ENCODE measurements at regions not wholly inside any gene's neighbourhood (a gene's known extent, or its start where the extent isn't known, plus 50 kb on each side); places are given as distances from the start of the nearest gene placed in this dataset.

GRCh38 chr3:18058666-18059065 is 316.2 kb upstream of the TBC1D5 start:
- POLR2A ChIA-PET: no interaction called here
- Mint-ChIP-seq H3K27me3 (ENCODE audit: low read depth) (no peaks in the 10 kb centered on the region), H3K9me3 (peaks cover 29% of the 10 kb centered on the region), H3K36me3 (peaks cover 22% of the 10 kb centered on the region), H3K4me1 (no peaks in the 10 kb centered on the region), H3K27ac (no peak overlapping the region), H3K4me3 (no peak overlapping the region)
- TF ChIP-seq, protein P1, sequence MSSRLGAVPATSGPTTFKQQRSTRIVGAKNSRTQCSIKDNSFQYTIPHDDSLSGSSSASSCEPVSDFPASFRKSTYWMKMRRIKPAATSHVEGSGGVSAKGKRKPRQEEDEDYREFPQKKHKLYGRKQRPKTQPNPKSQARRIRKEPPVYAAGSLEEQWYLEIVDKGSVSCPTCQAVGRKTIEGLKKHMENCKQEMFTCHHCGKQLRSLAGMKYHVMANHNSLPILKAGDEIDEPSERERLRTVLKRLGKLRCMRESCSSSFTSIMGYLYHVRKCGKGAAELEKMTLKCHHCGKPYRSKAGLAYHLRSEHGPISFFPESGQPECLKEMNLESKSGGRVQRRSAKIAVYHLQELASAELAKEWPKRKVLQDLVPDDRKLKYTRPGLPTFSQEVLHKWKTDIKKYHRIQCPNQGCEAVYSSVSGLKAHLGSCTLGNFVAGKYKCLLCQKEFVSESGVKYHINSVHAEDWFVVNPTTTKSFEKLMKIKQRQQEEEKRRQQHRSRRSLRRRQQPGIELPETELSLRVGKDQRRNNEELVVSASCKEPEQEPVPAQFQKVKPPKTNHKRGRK (CRISPR knock-in tag; IDR thresholded peaks at IDR 0.05; ENCODE audit: borderline replicate concordance): no peak
- TF ChIP-seq GTF2I (CRISPR knock-in tag; conservative IDR thresholded peaks at IDR 0.05) (no peak), ZNF263 (CRISPR knock-in tag; IDR thresholded peaks at IDR 0.05; ENCODE audit: low read depth) (no peak), SP1 (CRISPR knock-in tag; conservative IDR thresholded peaks at IDR 0.05) (no peak)
- TF ChIP-seq, protein P2, sequence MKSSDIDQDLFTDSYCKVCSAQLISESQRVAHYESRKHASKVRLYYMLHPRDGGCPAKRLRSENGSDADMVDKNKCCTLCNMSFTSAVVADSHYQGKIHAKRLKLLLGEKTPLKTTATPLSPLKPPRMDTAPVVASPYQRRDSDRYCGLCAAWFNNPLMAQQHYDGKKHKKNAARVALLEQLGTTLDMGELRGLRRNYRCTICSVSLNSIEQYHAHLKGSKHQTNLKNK (CRISPR knock-in tag; IDR thresholded peaks at IDR 0.05): no peak
- CTCF ChIA-PET: no interaction called here
- no peak for ATAC-seq
- no peak for DNase-seq (ENCODE audit: low spot score)

- TF ChIP-seq ATF3 (CRISPR knock-in tag; conservative IDR thresholded peaks at IDR 0.05) (no peak), TP53 (CRISPR knock-in tag; IDR thresholded peaks at IDR 0.05) (no peak), ELF4 (CRISPR knock-in tag; IDR thresholded peaks at IDR 0.05; ENCODE audit: low read depth) (no peak), RORB (CRISPR knock-in tag; IDR thresholded peaks at IDR 0.05) (no peak), SOX15 (CRISPR knock-in tag; IDR thresholded peaks at IDR 0.05) (no peak), ZNF219 (CRISPR knock-in tag; IDR thresholded peaks at IDR 0.05; ENCODE audit: borderline replicate concordance) (no peak), CREB1 (CRISPR knock-in tag; IDR thresholded peaks at IDR 0.05) (no peak), PRRX2 (CRISPR knock-in tag; IDR thresholded peaks at IDR 0.05) (no peak), HMGA2 (CRISPR knock-in tag; IDR thresholded peaks at IDR 0.05) (no peak), EMX1 (CRISPR knock-in tag; IDR thresholded peaks at IDR 0.05) (no peak), ZNF317 (CRISPR knock-in tag; IDR thresholded peaks at IDR 0.05; ENCODE audit: borderline replicate concordance, low read depth) (no peak), TCF7 (CRISPR knock-in tag; IDR thresholded peaks at IDR 0.05; ENCODE audit: low read depth) (no peak), ZNF232 (CRISPR knock-in tag; IDR thresholded peaks at IDR 0.05) (no peak)
- TF ChIP-seq, protein P3, sequence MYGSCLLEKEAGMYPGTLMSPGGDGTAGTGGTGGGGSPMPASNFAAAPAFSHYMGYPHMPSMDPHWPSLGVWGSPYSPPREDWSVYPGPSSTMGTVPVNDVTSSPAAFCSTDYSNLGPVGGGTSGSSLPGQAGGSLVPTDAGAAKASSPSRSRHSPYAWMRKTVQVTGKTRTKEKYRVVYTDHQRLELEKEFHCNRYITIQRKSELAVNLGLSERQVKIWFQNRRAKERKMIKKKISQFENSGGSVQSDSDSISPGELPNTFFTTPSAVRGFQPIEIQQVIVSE (CRISPR knock-in tag; IDR thresholded peaks at IDR 0.05; ENCODE audit: borderline replicate concordance): no peak
- TF ChIP-seq, protein P4, sequence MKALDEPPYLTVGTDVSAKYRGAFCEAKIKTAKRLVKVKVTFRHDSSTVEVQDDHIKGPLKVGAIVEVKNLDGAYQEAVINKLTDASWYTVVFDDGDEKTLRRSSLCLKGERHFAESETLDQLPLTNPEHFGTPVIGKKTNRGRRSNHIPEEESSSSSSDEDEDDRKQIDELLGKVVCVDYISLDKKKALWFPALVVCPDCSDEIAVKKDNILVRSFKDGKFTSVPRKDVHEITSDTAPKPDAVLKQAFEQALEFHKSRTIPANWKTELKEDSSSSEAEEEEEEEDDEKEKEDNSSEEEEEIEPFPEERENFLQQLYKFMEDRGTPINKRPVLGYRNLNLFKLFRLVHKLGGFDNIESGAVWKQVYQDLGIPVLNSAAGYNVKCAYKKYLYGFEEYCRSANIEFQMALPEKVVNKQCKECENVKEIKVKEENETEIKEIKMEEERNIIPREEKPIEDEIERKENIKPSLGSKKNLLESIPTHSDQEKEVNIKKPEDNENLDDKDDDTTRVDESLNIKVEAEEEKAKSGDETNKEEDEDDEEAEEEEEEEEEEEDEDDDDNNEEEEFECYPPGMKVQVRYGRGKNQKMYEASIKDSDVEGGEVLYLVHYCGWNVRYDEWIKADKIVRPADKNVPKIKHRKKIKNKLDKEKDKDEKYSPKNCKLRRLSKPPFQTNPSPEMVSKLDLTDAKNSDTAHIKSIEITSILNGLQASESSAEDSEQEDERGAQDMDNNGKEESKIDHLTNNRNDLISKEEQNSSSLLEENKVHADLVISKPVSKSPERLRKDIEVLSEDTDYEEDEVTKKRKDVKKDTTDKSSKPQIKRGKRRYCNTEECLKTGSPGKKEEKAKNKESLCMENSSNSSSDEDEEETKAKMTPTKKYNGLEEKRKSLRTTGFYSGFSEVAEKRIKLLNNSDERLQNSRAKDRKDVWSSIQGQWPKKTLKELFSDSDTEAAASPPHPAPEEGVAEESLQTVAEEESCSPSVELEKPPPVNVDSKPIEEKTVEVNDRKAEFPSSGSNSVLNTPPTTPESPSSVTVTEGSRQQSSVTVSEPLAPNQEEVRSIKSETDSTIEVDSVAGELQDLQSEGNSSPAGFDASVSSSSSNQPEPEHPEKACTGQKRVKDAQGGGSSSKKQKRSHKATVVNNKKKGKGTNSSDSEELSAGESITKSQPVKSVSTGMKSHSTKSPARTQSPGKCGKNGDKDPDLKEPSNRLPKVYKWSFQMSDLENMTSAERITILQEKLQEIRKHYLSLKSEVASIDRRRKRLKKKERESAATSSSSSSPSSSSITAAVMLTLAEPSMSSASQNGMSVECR (CRISPR knock-in tag; IDR thresholded peaks at IDR 0.05; ENCODE audit: borderline replicate concordance): no peak
- Mint-ChIP-seq H3K27ac (no peak overlapping the region), H3K9me3 (peaks cover 23% of the 10 kb centered on the region), H3K4me3 (no peak overlapping the region), H3K4me1 (no peaks in the 10 kb centered on the region), H3K36me3 (peaks cover 13% of the 10 kb centered on the region), H3K27me3 (ENCODE audit: low read depth) (no peaks in the 10 kb centered on the region)
- CTCF ChIA-PET: no interaction called here
- POLR2A ChIA-PET: no interaction called here
- DNase-seq (ENCODE audit: low spot score) (no peak), ATAC-seq (no peak)
Measured at GRCh38 chr3:18057471-18058091, 315.1 kb upstream of the TBC1D5 start.

All from WTC11 (cell line).